Upper lobe of left lung (tissue), 6 donors: ENCODE measurements at regions not wholly inside any gene's neighbourhood (a gene's known extent, or its start where the extent isn't known, plus 50 kb on each side); places are given as distances from the start of the nearest gene placed in this dataset.

Experiments used
- ATAC-seq, 2 donors: fragments of 200-7000 bp; cut with Tn5 transposase; one replicate each; pipeline ENCODE4 v1.9.1; 2022; ENCODE audit warnings: mild to moderate bottlenecking in 2 of 2, moderate library complexity in 2 of 2; ENCODE audit not compliant: low FRiP score in 2 of 2
- DNase-seq, 2 donors: peaks; one replicate each; pipeline ENCODE4 v3.0.0-alpha.2; 2019 to 2020
- H3K27ac ChIP-seq, 4 donors: fragments of 200-600 bp; sonication (generic); one replicate each; pipeline ENCODE4 v1.5.1; 2016 to 2019
- H3K27me3 ChIP-seq, 4 donors: fragments of 200-600 bp; sonication (generic); one replicate each; pipeline ENCODE4 v1.5.1; 2017 to 2019
- H3K36me3 ChIP-seq, 4 donors: fragments of 200-600 bp; sonication (generic); one replicate each; pipeline ENCODE4 v1.5.1; 2016 to 2019
- H3K4me1 ChIP-seq, 4 donors: fragments of 200-600 bp; sonication (generic); one replicate each; pipeline ENCODE4 v1.5.1; 2018 to 2019
- H3K4me3 ChIP-seq, 4 donors: fragments of 200-600 bp; sonication (generic); one replicate each; pipeline ENCODE4 v1.5.1; 2017 to 2019; ENCODE audit warnings: mild to moderate bottlenecking in 2 of 4, moderate library complexity in 1 of 4
- H3K9me3 ChIP-seq, 4 donors: fragments of 200-600 bp; sonication (generic); one replicate each; pipeline ENCODE4 v1.5.1; 2018 to 2019
- EP300 ChIP-seq, 4 donors: sonication (generic); formaldehyde crosslinking; IDR thresholded peaks; one replicate each; pipeline ENCODE4 v1.5.1; 2017; ENCODE audit warnings: antibody characterized with exemption in 4 of 4, control low read depth in 2 of 4
- POLR2A ChIP-seq, 4 donors: fragments of 450-650 bp; IDR thresholded peaks; one replicate each; pipeline ENCODE4 v1.5.1; 2016 to 2017; ENCODE audit warnings: antibody characterized with exemption in 4 of 4, mild to moderate bottlenecking in 2 of 4
- POLR2AphosphoS5 ChIP-seq, 2 donors: sonication (generic); formaldehyde crosslinking; IDR thresholded peaks; one replicate each; pipeline ENCODE4 v1.5.1; 2017; ENCODE audit warnings: antibody characterized with exemption in 2 of 2
- WGBS, 2 donors: methylation state at CpG; one replicate each; pipeline ENCODE4 v1.1.5; 2017 to 2018; 5-methylcytosine and 5-hydroxymethylcytosine counted together
- TF ChIP-seq, protein P1 (sequence below), 6 experiments: fragments of 450-650 bp in 4 of 6; fragments of 200-600 bp in 2 of 6; sonication (generic) in 2 of 6; IDR thresholded peaks; one replicate each; pipeline ENCODE4 v1.5.1; 2016 to 2019; ENCODE audit warnings: antibody characterized with exemption in 6 of 6
- donor health status: DM: no; HTN: no; CAD: no; lungs with moderate emphysema.
- donor health status: DM: no; HTN: yes; CAD: no; lungs with severe emphysema.

GRCh38 chr4:178480881-178481280 lies 1038.6 kb upstream of the AGA start:
- no peak for TF ChIP-seq POLR2A (IDR thresholded peaks at IDR 0.05)
- TF ChIP-seq POLR2AphosphoS5 (IDR thresholded peaks at IDR 0.05) = no peak
- TF ChIP-seq, protein P1, sequence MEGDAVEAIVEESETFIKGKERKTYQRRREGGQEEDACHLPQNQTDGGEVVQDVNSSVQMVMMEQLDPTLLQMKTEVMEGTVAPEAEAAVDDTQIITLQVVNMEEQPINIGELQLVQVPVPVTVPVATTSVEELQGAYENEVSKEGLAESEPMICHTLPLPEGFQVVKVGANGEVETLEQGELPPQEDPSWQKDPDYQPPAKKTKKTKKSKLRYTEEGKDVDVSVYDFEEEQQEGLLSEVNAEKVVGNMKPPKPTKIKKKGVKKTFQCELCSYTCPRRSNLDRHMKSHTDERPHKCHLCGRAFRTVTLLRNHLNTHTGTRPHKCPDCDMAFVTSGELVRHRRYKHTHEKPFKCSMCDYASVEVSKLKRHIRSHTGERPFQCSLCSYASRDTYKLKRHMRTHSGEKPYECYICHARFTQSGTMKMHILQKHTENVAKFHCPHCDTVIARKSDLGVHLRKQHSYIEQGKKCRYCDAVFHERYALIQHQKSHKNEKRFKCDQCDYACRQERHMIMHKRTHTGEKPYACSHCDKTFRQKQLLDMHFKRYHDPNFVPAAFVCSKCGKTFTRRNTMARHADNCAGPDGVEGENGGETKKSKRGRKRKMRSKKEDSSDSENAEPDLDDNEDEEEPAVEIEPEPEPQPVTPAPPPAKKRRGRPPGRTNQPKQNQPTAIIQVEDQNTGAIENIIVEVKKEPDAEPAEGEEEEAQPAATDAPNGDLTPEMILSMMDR (IDR thresholded peaks at IDR 0.05) = no peak
- no peak for TF ChIP-seq EP300 (IDR thresholded peaks at IDR 0.05)
- no peak for ATAC-seq

DNA sequence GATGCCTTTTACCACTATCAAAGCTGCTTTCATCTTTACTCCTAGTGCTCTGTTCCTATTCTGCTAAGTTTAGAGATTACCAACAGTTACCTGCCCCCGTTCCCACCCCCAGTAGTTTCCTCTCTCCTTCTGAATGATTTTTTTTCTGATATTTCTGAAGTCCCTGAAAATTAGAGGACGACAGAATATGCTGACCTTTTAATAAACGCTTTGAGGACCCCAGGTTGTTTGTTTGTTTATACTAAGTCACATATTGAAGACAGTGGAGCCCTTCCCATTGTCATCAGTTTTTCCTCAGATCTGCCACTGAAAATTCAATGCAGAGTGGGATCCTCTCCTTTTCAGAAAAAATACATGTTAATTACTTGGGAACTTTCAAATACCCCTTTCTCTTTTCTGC lies 1039.3 kb upstream of the AGA start:
- Histone ChIP-seq H3K27ac (no peak overlapping the region), H3K4me3 (no peak overlapping the region), H3K36me3 (no peaks in the 10 kb centered on the region), H3K27me3 (no peaks in the 10 kb centered on the region), H3K9me3 (no peaks in the 10 kb centered on the region), H3K4me1 (no peaks in the 10 kb centered on the region)
- DNase-seq (no peak), ATAC-seq (no peak)
- 68 to 70% methylated on average over 2 to 3 of the region's 3 CpGs for WGBS, 2 donors
- no peak for TF ChIP-seq POLR2AphosphoS5 (IDR thresholded peaks at IDR 0.05)
- TF ChIP-seq EP300 (IDR thresholded peaks at IDR 0.05) = no peak
- TF ChIP-seq, protein P1 (IDR thresholded peaks at IDR 0.05) = no peak
- no peak for TF ChIP-seq POLR2A (IDR thresholded peaks at IDR 0.05)

More at GRCh38 chr4:178480881-178481280, 1038.6 kb upstream of the AGA start:
- H3K4me1 ChIP-seq = no peaks in the 10 kb centered on the region
- no peak overlapping the region for H3K27ac ChIP-seq
- no peaks in the 10 kb centered on the region for H3K27me3 ChIP-seq
- H3K9me3 ChIP-seq = no peaks in the 10 kb centered on the region
- H3K4me3 ChIP-seq = no peak overlapping the region
- H3K36me3 ChIP-seq = no peaks in the 10 kb centered on the region
- DNase-seq = no peak

- Histone ChIP-seq H3K27me3 (no peaks in the 10 kb centered on the region), H3K4me1 (no peaks in the 10 kb centered on the region), H3K9me3 (no peaks in the 10 kb centered on the region), H3K27ac (no peak overlapping the region), H3K4me3 (no peak overlapping the region), H3K36me3 (no peaks in the 10 kb centered on the region)
- TF ChIP-seq POLR2AphosphoS5 (IDR thresholded peaks at IDR 0.05) (no peak), EP300 (IDR thresholded peaks at IDR 0.05) (no peak), POLR2A (IDR thresholded peaks at IDR 0.05) (no peak)
- TF ChIP-seq, protein P1 (IDR thresholded peaks at IDR 0.05) = no peak
- ATAC-seq (no peak), DNase-seq (no peak)
- WGBS, 2 donors = 82 to 93% methylated on average over 3 of the region's 3 CpGs
Measured at GRCh38 chr4:178523038-178523437, 1080.8 kb upstream of the AGA start.

GRCh38 chr4:178535939-178536579 lies 1093.8 kb upstream of the AGA start:
- H3K36me3 ChIP-seq = no peaks in the 10 kb centered on the region
- no peak overlapping the region for H3K27ac ChIP-seq
- ATAC-seq (no peak), DNase-seq (no peak)
- 52 to 57% methylated on average over 3 of the region's 3 CpGs for WGBS, 2 donors
- TF ChIP-seq EP300 (IDR thresholded peaks at IDR 0.05) (no peak), POLR2AphosphoS5 (IDR thresholded peaks at IDR 0.05) (no peak), POLR2A (IDR thresholded peaks at IDR 0.05) (no peak)
- TF ChIP-seq, protein P1 (IDR thresholded peaks at IDR 0.05) = no peak
- H3K27me3 ChIP-seq = no peaks in the 10 kb centered on the region
- H3K9me3 ChIP-seq = no peaks in the 10 kb centered on the region
- H3K4me3 ChIP-seq = no peak overlapping the region
- no peaks in the 10 kb centered on the region for H3K4me1 ChIP-seq

DNA sequence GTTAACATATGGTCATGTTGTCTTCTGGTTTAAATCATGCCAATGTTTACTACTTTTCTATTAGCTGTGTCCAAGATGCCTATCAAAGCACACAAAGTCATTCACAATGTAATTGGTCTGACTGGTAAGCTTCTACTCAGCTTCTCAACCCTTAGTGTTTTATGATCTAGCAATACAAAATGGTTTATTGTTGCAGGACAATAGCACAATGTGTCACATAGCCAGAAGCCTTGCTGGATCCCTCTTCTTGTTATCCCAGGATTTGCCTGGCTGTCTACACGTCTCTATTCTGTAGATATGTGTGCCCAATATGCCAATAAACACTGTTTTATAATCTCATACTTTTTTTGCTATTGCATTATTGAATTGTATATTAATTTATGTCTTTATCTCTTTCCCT lies 1111.0 kb upstream of the AGA start:
- H3K9me3 ChIP-seq = no peaks in the 10 kb centered on the region
- ATAC-seq = no peak
- H3K36me3 ChIP-seq = no peaks in the 10 kb centered on the region
- no peak for TF ChIP-seq EP300 (IDR thresholded peaks at IDR 0.05)
- TF ChIP-seq POLR2AphosphoS5 (IDR thresholded peaks at IDR 0.05) = no peak
- TF ChIP-seq, protein P1 (IDR thresholded peaks at IDR 0.05) = no peak
- TF ChIP-seq POLR2A (IDR thresholded peaks at IDR 0.05) = no peak
- H3K27me3 ChIP-seq = no peaks in the 10 kb centered on the region
- H3K4me3 ChIP-seq = no peak overlapping the region
- DNase-seq = no peak
- H3K4me1 ChIP-seq = no peaks in the 10 kb centered on the region
- H3K27ac ChIP-seq = no peak overlapping the region
- WGBS, 2 donors = 0% methylated on average over 1 of the region's 1 CpG
